ENCODE measurements at regions not wholly inside any gene's neighbourhood (a gene's known extent, or its start where the extent isn't known, plus 50 kb on each side); places are given as distances from the start of the nearest gene placed in this dataset.

DNA sequence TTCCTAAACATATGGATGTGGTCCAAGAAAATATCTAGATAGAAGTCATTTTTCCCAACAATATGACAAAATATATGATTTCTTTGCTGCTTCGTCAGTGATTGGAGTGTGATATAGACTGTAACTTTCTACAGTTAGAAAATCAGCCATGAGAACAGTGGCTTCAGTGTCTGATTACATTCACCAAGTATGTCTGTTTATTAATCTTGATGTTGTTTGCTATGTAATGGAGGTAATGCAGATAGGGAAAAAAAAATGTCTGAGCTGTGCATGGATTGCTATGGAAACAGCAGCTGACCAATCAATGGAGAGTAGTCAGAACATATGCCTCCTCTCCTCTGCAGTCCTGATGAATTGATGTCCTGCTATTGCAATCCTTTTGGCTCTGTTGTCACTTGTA lies 72.3 kb upstream of the GAP43 start:
- DNase-seq (ENCODE audit: low read depth), result no peak
- in situ Hi-C loops (cut with HindIII; ENCODE audit: low sequenced_read_pairs), result no loop called here
- H3K4me3 ChIP-seq (ENCODE audit: low read depth, low read length), result no peak overlapping the region
- TF ChIP-seq, protein P1, sequence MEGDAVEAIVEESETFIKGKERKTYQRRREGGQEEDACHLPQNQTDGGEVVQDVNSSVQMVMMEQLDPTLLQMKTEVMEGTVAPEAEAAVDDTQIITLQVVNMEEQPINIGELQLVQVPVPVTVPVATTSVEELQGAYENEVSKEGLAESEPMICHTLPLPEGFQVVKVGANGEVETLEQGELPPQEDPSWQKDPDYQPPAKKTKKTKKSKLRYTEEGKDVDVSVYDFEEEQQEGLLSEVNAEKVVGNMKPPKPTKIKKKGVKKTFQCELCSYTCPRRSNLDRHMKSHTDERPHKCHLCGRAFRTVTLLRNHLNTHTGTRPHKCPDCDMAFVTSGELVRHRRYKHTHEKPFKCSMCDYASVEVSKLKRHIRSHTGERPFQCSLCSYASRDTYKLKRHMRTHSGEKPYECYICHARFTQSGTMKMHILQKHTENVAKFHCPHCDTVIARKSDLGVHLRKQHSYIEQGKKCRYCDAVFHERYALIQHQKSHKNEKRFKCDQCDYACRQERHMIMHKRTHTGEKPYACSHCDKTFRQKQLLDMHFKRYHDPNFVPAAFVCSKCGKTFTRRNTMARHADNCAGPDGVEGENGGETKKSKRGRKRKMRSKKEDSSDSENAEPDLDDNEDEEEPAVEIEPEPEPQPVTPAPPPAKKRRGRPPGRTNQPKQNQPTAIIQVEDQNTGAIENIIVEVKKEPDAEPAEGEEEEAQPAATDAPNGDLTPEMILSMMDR (IDR thresholded peaks at IDR 0.05; ENCODE audit: low read depth, low read length, missing control alignments), result no peak

DNA sequence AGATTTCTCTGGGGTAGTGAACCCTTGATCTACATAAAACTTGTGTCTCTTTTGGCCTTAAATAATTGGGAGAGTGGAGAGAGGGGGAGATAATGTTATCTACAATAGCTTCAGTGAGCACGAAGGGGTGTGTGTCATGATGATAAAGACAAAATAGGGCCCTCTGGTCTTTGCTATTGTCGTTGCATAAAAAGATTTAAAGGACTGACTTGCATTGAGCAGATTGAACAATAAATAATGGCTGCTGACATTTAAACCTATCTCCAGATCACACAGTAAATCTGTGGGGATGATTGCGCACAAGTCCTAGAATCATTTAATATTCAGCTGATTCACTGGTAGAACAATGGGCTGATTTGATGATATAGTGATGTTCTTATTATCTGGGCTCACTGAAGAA lies 71.3 kb upstream of the GAP43 start:
- TF ChIP-seq, protein P1 (IDR thresholded peaks at IDR 0.05; ENCODE audit: low read depth, low read length, missing control alignments), result no peak
- DNase-seq (ENCODE audit: low read depth), result no peak
- no peak overlapping the region for H3K4me3 ChIP-seq (ENCODE audit: low read depth, low read length)
- in situ Hi-C loops (cut with HindIII; ENCODE audit: low sequenced_read_pairs), result no loop called here

DNA sequence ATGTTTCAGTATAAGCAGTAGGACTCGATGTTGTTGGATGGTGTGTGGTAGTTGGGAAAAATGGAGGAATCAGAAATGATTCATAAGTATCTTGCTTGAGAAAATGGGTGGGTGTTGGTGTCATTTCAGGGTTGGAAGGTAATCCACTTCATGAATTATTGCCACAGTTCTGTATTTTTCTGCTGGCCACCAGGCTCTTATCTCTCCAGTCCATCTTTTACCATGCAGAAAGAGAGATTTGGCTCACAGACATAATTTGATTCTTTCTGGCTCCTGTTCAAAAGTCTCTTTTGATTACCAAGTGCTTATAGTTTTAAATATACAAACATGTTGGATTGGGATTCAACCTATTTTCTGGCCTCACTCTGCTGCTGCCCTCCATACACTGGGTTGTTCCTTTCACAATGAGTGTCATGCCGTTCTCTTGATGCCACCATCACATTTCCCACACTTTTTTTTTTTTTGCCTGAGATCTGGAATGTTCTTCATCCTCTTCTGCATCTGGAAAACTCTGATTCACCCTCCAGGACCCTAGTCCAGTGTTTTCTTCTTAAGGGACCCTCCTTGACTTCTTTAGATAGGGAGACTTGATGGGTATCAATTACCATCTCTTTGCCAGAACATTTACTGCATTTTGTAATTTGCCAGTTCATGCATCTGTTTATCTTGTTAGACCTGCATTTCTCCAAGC lies 69.4 kb upstream of the GAP43 start:
- H3K4me3 ChIP-seq (ENCODE audit: low read depth, low read length), result no peak overlapping the region
- in situ Hi-C loops (cut with HindIII; ENCODE audit: low sequenced_read_pairs), result no loop called here
- TF ChIP-seq, protein P1 (IDR thresholded peaks at IDR 0.05; ENCODE audit: low read depth, low read length, missing control alignments), result no peak
- no peak for DNase-seq (ENCODE audit: low read depth)

DNA sequence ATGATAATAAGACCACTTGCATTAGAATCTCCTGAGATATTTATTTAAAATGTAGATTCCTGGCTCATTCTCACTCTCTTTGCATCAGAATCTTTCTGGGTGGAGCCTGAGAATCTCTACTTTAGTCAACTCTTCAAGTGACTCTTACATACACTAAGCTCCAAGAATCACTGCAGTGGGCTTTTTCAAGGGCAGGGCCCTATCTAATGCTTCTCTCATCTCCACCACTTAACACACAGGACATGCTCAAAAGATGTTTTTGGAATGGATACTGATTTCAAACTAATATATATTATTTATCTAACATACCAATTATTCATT lies 68.9 kb upstream of the GAP43 start:
- in situ Hi-C loops (cut with HindIII; ENCODE audit: low sequenced_read_pairs), result no loop called here
- TF ChIP-seq, protein P1 (IDR thresholded peaks at IDR 0.05; ENCODE audit: low read depth, low read length, missing control alignments), result no peak
- no peak for DNase-seq (ENCODE audit: low read depth)
- no peak overlapping the region for H3K4me3 ChIP-seq (ENCODE audit: low read depth, low read length)

DNA sequence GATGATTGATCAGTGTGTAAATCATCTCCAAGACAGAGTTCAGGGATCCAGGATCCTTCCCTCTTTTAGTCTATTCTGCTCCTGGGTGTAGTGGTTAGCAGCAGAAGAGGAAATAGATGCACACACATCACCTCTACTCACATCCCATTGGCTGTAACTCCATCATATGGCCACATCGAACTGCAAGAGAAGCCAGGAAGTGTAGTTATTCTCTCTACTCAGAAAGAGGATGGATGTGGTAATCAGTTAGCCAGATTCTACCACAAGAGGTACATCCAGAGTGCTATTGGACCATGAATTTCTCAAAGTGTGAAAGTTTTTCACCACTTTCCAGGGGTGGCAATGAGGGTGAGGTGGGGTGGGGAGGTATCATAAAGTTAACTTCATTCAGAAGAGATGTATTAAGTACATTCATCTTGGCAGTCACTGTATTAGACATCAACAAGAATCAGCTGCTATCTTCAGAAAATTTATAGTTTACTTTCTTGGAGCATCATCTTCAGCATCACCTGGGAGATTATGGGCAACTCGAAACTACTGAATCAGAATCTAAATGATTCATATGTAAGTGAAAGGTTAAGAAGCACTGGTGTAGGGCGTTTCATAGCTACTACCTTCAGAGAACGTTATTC lies 60.6 kb upstream of the GAP43 start:
- in situ Hi-C loops (cut with HindIII; ENCODE audit: low sequenced_read_pairs), result no loop called here
- TF ChIP-seq, protein P1 (IDR thresholded peaks at IDR 0.05; ENCODE audit: low read depth, low read length, missing control alignments), result no peak
- no peak for DNase-seq (ENCODE audit: low read depth)
- H3K4me3 ChIP-seq (ENCODE audit: low read depth, low read length), result no peak overlapping the region

DNA sequence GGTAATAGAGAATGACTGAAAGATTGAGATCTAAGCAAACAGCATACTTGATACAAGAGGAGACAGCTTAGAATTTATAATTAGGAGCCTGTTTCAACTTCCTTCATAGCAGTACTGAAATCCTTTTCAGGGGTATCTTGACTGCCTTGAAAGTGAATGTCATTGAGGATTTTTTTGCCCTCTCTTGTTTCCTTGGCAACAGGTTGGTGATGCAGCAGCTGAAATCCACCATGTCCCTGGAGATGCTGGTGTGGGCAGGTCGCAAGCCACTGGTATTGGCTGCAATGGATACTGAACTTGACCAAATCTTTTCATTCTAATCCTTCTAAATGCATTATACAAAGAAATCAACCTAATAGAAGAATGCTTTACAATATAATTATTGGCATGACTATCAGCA lies 59.3 kb upstream of the GAP43 start:
- no peak for DNase-seq (ENCODE audit: low read depth)
- no peak overlapping the region for H3K4me3 ChIP-seq (ENCODE audit: low read depth, low read length)
- TF ChIP-seq, protein P1 (IDR thresholded peaks at IDR 0.05; ENCODE audit: low read depth, low read length, missing control alignments), result no peak
- in situ Hi-C loops (cut with HindIII; ENCODE audit: low sequenced_read_pairs), result no loop called here
